Osteocyte (in vitro differentiated cells): ENCODE measurements at regions not wholly inside any gene's neighbourhood (a gene's known extent, or its start where the extent isn't known, plus 50 kb on each side); places are given as distances from the start of the nearest gene placed in this dataset.

Experiments
- DNase-seq: peaks from one replicate; pipeline ENCODE4 v3.0.0; 2021; ENCODE audit warnings: mixed read lengths; ENCODE audit not compliant: unreplicated experiment; ENCODE audit errors: extremely low spot score
- H3K27ac Mint-ChIP-seq: one replicate; pipeline ENCODE4 v1.8.0; 2021; ENCODE audit warnings: mild to moderate bottlenecking, mixed read lengths; ENCODE audit not compliant: unreplicated experiment
- H3K27me3 Mint-ChIP-seq: one replicate; pipeline ENCODE4 v1.8.0; 2021; ENCODE audit warnings: mixed read lengths; ENCODE audit not compliant: unreplicated experiment
- H3K36me3 Mint-ChIP-seq: one replicate; pipeline ENCODE4 v1.8.0; 2021; ENCODE audit warnings: mixed read lengths; ENCODE audit not compliant: unreplicated experiment
- H3K4me1 Mint-ChIP-seq: one replicate; pipeline ENCODE4 v1.8.0; 2021; ENCODE audit warnings: mixed read lengths; ENCODE audit not compliant: unreplicated experiment
- H3K4me3 Mint-ChIP-seq: one replicate; pipeline ENCODE4 v1.8.0; 2021; ENCODE audit warnings: mild to moderate bottlenecking, moderate library complexity, mixed read lengths; ENCODE audit not compliant: unreplicated experiment
- H3K9me3 Mint-ChIP-seq: one replicate; pipeline ENCODE4 v1.8.0; 2021; ENCODE audit warnings: mixed read lengths; ENCODE audit not compliant: unreplicated experiment
- TF ChIP-seq, protein P1 (sequence below): fragments of 200-600 bp; sonication (generic); IDR thresholded peaks from 2 replicates; pipeline ENCODE4 v1.5.0; 2021; ENCODE audit warnings: antibody characterized with exemption, mild to moderate bottlenecking, moderate library complexity

DNA sequence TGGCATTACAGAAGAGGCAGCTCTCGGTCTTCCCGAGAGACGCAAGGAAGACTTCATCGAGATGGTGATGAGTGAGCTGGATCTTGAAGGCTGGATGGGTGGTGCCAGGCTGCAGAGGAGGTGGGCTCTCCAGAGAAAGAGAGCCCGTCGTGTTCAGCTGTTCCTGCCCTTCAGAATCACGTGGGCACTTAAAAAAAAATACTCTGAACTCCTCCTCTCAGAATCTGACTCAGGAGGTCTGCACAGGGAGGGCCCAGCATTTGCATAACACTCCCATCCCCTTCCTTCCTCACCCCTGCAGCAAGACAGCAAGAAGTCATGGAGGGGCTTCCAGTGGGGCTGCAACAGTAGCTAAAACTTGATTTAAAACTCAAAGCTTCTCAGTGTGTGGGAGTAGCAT is 203.0 kb downstream of the ATPSCKMT start:
- no peak overlapping the region for H3K4me3 Mint-ChIP-seq
- peak; percentile 53 for DNase-seq
- H3K27ac Mint-ChIP-seq = no peak overlapping the region
- H3K4me1 Mint-ChIP-seq = peaks cover 12% of the 10 kb centered on the region
- no peaks in the 10 kb centered on the region for H3K27me3 Mint-ChIP-seq
- H3K9me3 Mint-ChIP-seq = no peaks in the 10 kb centered on the region
- no peaks in the 10 kb centered on the region for H3K36me3 Mint-ChIP-seq
- TF ChIP-seq, protein P1, sequence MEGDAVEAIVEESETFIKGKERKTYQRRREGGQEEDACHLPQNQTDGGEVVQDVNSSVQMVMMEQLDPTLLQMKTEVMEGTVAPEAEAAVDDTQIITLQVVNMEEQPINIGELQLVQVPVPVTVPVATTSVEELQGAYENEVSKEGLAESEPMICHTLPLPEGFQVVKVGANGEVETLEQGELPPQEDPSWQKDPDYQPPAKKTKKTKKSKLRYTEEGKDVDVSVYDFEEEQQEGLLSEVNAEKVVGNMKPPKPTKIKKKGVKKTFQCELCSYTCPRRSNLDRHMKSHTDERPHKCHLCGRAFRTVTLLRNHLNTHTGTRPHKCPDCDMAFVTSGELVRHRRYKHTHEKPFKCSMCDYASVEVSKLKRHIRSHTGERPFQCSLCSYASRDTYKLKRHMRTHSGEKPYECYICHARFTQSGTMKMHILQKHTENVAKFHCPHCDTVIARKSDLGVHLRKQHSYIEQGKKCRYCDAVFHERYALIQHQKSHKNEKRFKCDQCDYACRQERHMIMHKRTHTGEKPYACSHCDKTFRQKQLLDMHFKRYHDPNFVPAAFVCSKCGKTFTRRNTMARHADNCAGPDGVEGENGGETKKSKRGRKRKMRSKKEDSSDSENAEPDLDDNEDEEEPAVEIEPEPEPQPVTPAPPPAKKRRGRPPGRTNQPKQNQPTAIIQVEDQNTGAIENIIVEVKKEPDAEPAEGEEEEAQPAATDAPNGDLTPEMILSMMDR = no peak

DNA sequence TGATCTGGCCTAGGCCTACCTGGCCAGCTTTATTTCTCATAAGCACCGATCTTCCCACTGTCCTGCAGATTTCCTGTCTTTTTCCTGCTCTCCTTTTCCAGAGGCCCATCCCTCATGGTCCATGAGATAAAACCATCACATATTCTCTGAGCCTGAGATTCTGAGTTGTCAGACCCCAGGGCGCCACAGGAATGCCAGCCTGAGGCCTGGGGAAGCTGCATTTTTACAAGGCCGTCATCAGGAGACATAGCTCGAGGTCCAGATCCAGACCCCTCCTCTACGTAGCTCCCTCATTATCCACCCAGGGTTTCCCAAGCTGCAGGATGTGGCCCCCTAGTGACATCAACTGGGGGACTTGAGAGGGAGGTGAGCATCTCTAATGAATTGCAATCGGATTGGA is 204.3 kb downstream of the ATPSCKMT start:
- H3K27me3 Mint-ChIP-seq = no peaks in the 10 kb centered on the region
- H3K9me3 Mint-ChIP-seq = no peaks in the 10 kb centered on the region
- peaks cover 9% of the 10 kb centered on the region for H3K4me1 Mint-ChIP-seq
- no peak overlapping the region for H3K27ac Mint-ChIP-seq
- peak; percentile 65 for DNase-seq
- TF ChIP-seq, protein P1 = no peak
- no peaks in the 10 kb centered on the region for H3K36me3 Mint-ChIP-seq
- H3K4me3 Mint-ChIP-seq = no peak overlapping the region

DNA sequence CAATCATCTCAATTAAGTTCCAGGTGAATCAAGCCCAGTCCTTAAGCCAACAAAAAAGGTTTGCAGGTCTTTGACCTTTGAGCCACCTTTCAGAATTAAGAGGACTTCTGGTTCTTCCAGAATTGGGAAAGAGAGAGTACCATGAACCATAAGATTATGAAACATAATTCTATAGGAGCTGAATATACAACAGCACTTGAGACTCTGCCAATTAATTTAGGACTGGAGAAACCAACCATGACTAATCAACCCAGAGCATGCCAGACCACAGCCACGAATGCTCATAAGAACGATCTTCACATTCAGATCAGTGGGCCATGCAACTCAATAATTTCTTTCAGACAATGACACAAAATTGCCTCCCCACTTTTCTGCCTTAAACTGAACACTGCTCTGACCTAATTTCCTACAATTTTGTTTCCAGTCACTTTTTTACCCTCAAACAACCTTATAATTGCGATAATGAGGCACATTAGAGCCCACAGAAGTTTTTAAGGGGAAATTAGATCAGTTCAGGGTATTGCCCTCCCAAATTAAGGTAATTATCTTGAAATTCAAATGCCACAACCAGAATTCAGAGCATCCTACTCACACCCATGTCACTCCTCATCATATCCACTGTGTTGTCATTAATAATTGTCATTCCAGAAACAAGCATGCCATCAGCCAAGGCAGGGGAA is 213.4 kb downstream of the ATPSCKMT start:
- Mint-ChIP-seq H3K9me3 (no peaks in the 10 kb centered on the region), H3K36me3 (no peaks in the 10 kb centered on the region), H3K4me3 (no peak overlapping the region), H3K4me1 (peaks cover 2% of the 10 kb centered on the region), H3K27me3 (no peaks in the 10 kb centered on the region), H3K27ac (no peak overlapping the region)
- DNase-seq = no peak
- TF ChIP-seq, protein P1 = no peak

DNA sequence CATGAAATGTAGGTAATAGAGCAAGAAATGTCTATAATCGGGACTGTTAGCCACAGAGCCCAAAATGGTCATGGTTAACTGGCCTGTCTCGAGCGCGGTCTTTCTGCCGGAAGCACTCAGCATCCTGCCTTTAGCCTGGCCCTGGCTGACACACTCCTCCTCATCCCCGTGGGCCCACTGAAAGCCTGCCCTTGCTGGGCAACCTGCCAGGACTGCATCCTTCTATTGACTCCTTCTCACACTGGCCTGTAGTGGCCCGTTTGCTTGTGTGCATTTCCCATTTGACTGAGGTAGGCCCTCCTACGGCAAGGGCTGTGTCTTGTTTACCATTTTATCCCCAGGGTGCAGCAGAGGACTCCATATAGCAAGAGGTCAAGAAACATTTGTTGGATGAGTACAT is 215.7 kb downstream of the ATPSCKMT start:
- peaks cover 6% of the 10 kb centered on the region for H3K9me3 Mint-ChIP-seq
- no peak overlapping the region for H3K27ac Mint-ChIP-seq
- H3K36me3 Mint-ChIP-seq = peaks cover 3% of the 10 kb centered on the region
- H3K4me1 Mint-ChIP-seq = peaks cover 2% of the 10 kb centered on the region
- H3K4me3 Mint-ChIP-seq = no peak overlapping the region
- TF ChIP-seq, protein P1 = no peak
- DNase-seq = no peak
- H3K27me3 Mint-ChIP-seq = no peaks in the 10 kb centered on the region

DNA sequence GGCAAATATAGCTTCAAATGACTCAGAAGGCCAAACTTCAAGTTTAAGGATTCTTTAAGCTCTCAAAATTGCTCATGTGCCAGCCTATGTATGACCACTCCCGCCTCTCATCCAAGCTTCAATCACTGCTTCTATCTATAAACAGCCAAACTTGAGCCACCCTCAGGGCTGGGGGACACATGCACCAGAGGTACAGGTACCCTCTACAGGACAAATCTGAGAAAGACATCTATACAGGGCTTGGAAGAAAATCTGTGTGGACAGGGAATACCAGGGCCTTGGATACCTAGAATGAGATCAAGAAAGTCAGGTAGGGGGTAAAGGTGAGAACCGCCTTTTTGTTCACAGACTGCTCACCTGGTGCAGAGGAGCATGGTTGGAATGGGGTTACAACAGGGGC is 217.9 kb downstream of the ATPSCKMT start:
- Mint-ChIP-seq H3K27ac (no peak overlapping the region), H3K9me3 (peaks cover 26% of the 10 kb centered on the region)

More for the DNA sequence above, 217.9 kb downstream of the ATPSCKMT start:
- no peak for DNase-seq
- Mint-ChIP-seq H3K36me3 (peaks cover 7% of the 10 kb centered on the region), H3K4me1 (peaks cover 2% of the 10 kb centered on the region), H3K4me3 (no peak overlapping the region), H3K27me3 (no peaks in the 10 kb centered on the region)
- TF ChIP-seq, protein P1 = no peak
